Cardiac fibroblast (primary cell): ENCODE measurements at regions not wholly inside any gene's neighbourhood (a gene's known extent, or its start where the extent isn't known, plus 50 kb on each side); places are given as distances from the start of the nearest gene placed in this dataset.

Experiments used
- DNase-seq, 2 donors: peaks; one replicate each; pipeline versions ENCODE4 v3.0.0 to v3.0.0-alpha.2; 2010; ENCODE audit warnings: low read depth in 2 of 2
- H3K4me3 ChIP-seq, 2 donors: replicated peaks in 1 of 2; 1 replicate in 1 of 2; 2 replicates in 1 of 2; pipeline ENCODE4 v1.5.1; 2011; ENCODE audit warnings: low read depth in 2 of 2, low read length in 2 of 2, mild to moderate bottlenecking in 2 of 2, moderate library complexity in 1 of 2
- TF ChIP-seq, protein P1 (sequence below): IDR thresholded peaks from one replicate; pipeline ENCODE4 v1.5.1; 2011; ENCODE audit warnings: low read depth, mild to moderate bottlenecking, low read length, inconsistent platforms

DNA sequence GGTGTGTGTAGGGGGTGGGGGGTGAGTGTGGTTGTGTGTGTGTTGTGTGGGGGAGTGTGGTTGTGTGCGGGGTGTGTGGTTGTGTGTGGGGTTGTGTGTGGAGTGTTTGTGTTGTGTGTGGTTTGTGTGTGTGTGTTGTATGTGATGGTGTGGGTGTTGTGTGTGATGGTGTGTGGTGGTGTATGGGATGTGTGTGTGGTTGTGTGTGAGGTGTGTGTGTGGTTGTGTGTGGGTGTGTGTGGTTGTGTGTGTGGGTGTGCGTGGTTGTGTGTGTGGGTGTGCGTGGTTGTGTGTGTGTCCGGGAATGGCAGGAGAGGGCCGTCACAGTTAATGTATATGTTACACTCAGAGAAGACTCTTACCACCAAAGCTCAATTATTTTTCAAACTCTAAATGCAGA is 79.8 kb downstream of the TBXT start:
- no peak overlapping the region for H3K4me3 ChIP-seq
- TF ChIP-seq, protein P1, sequence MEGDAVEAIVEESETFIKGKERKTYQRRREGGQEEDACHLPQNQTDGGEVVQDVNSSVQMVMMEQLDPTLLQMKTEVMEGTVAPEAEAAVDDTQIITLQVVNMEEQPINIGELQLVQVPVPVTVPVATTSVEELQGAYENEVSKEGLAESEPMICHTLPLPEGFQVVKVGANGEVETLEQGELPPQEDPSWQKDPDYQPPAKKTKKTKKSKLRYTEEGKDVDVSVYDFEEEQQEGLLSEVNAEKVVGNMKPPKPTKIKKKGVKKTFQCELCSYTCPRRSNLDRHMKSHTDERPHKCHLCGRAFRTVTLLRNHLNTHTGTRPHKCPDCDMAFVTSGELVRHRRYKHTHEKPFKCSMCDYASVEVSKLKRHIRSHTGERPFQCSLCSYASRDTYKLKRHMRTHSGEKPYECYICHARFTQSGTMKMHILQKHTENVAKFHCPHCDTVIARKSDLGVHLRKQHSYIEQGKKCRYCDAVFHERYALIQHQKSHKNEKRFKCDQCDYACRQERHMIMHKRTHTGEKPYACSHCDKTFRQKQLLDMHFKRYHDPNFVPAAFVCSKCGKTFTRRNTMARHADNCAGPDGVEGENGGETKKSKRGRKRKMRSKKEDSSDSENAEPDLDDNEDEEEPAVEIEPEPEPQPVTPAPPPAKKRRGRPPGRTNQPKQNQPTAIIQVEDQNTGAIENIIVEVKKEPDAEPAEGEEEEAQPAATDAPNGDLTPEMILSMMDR = no peak
- no peak for DNase-seq

DNA sequence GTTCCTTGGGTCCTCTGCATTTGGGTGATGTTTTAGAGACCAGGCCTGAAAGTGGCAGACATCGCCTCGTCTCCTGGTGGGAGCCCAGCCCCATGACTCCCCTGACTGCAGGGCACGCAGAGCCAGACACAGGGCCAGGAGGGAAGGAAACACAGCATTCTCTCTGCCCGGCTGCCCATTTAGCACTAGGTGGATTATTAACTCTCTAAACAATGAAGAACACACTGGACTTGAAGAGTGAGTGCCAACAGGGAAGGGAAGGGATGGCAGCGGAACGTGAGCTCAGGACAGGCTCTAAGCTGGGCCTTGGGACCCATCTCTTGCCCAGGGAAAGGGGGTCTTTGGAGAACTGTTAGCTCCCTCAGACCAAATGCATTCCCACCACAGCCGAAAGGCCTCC is 80.4 kb downstream of the TBXT start:
- no peak for DNase-seq
- TF ChIP-seq, protein P1 = no peak
- H3K4me3 ChIP-seq = no peak overlapping the region

DNA sequence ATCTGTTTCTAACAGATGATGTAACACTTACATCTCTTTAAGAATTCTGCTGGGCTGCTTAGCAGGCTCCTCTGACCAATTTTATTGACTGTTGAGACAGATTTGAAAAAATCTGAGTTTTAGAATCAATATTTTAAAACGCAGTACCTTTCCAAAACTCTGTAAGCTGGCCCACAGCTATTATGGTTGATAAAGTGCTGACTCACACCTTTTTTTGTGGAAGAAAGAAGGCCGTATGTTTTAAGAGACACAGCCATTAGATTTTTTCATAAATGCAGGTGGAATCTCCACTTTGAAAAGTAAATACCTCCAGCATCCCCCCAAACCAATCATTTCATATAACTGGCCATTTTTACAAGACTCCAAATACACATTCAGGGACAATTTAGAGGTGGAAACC is 82.2 kb downstream of the TBXT start:
- no peak overlapping the region for H3K4me3 ChIP-seq
- DNase-seq = no peak
- TF ChIP-seq, protein P1 = no peak

DNA sequence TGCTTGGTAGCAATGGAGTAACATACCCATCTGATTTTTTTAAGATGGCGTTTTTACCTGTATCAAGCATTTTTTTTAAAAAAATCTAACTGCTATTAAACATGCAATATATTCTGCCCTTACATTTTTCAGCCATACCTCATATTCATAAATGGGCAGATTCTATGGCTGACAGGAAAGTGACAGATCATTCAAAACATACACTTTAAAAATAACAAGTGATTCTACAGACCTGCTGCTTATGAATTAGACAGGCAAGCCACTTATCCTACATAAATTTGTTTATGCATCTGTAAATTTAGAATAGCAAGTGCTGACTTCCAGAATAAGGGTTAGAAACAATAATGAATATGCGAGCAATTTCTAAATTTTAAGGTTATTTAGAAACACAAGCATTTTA is 82.7 kb downstream of the TBXT start:
- TF ChIP-seq, protein P1 = no peak
- H3K4me3 ChIP-seq = no peak overlapping the region

DNA sequence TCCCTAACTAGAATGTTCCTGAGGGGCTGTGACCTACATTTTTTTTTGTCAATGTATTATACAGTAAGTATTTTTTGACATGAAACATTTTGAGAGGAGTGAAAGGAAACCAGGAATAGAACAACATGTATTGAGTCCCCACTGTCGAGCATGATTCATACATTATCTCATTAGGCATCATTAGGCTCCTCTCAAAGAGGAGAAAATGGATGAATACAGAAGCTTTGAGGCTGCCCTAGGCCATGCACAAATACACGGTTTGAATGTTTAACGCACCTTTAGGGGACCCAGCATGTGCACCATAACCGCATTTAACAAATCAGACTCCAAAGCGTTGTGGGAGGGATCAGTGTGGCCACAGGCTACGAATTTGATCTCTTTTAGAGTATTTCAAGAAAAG is 87.8 kb downstream of the TBXT start:
- DNase-seq = no peak
- no peak overlapping the region for H3K4me3 ChIP-seq
- TF ChIP-seq, protein P1 = no peak

More for the DNA sequence above, 82.7 kb downstream of the TBXT start:
- no peak for DNase-seq

DNA sequence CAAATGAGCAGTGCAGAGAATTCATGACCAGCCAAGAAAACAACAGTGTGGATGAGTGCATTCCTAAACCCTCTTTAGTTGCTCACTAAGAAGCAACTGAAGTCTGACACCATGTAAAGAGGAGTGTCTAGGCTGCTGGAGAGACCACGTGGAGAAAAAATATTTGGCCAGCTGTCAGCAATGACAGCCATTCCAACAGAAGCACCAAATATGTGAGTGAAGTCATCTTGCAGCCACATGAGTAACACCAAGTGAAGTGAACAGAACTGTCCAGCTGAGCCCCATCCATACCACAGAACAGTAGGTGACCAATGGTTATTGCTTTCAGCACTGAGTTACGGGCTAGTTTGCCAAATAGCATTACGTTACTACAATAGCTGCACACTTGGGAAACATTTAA is 89.4 kb downstream of the TBXT start:
- DNase-seq = peak; percentile 69 to 91
- no peak overlapping the region for H3K4me3 ChIP-seq
- TF ChIP-seq, protein P1 = no peak

DNA sequence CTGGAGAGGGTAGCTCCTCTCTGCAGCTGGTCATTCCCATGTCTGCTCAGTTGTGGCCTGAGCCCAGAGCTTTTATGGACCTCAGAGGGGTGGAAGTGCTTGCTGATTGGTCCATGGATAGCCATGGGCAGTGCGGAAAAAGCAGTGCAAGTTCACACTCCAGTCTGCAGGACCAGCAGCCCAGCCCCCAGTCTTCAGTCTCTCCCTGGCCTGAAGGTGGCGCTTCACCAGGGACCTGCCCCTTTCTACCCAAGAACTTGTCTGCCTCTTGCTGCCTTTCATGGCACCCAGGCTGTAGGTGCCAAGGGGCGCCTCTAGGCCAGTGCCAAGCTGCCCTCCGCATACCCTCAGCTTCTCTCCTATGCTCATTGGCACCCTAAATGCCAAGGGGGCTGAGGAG is 91.0 kb downstream of the TBXT start:
- TF ChIP-seq, protein P1 = no peak
- no peak for DNase-seq
- H3K4me3 ChIP-seq = no peak overlapping the region
